Epithelial cell of esophagus (primary cell): ENCODE measurements at regions not wholly inside any gene's neighbourhood (a gene's known extent, or its start where the extent isn't known, plus 50 kb on each side); places are given as distances from the start of the nearest gene placed in this dataset.
A peak's percentile ranks its signal among the peaks of the same experiment; 100 is the strongest.

Experiments used
- DNase-seq: peaks from one replicate; pipeline ENCODE4 v3.0.0; 2010; ENCODE audit warnings: low read depth
- H3K4me3 ChIP-seq: 2 replicates; pipeline ENCODE4 v1.5.1; 2011; ENCODE audit warnings: mild to moderate bottlenecking, low read length, control low read depth
- CTCF ChIP-seq: IDR thresholded peaks from 2 replicates; pipeline ENCODE4 v1.5.1; 2011; ENCODE audit warnings: low read depth, mild to moderate bottlenecking, low read length, control low read depth, inconsistent platforms; ENCODE audit not compliant: insufficient read depth; ENCODE audit errors: missing control alignments

GRCh38 chr3:44104668-44105321 is 136.9 kb upstream of the TOPAZ1 start:
- no peak for TF ChIP-seq CTCF

GRCh38 chr3:44105571-44105970 is 136.1 kb upstream of the TOPAZ1 start:
- TF ChIP-seq CTCF = no peak
- no peak for DNase-seq

More at GRCh38 chr3:44104668-44105321, 136.9 kb upstream of the TOPAZ1 start:
- no peak overlapping the region for H3K4me3 ChIP-seq
- peak; percentile 96 for DNase-seq

GRCh38 chr3:44106756-44107155 is 134.9 kb upstream of the TOPAZ1 start:
- no peak for TF ChIP-seq CTCF
- peak; percentile 9 for DNase-seq
- no peak overlapping the region for H3K4me3 ChIP-seq

More at GRCh38 chr3:44105571-44105970, 136.1 kb upstream of the TOPAZ1 start:
- no peak overlapping the region for H3K4me3 ChIP-seq

- H3K4me3 ChIP-seq = no peak overlapping the region
- TF ChIP-seq CTCF = no peak
- DNase-seq = no peak
Observed at GRCh38 chr3:44108481-44108880, 133.2 kb upstream of the TOPAZ1 start.

- no peak for DNase-seq
- TF ChIP-seq CTCF = no peak
- no peak overlapping the region for H3K4me3 ChIP-seq
Observed at GRCh38 chr3:44109771-44110361, 131.8 kb upstream of the TOPAZ1 start.

- no peak for DNase-seq
- H3K4me3 ChIP-seq = no peak overlapping the region
- TF ChIP-seq CTCF = no peak
Observed at GRCh38 chr3:44110648-44111047, 131.0 kb upstream of the TOPAZ1 start.

GRCh38 chr3:44111482-44111881 is 130.2 kb upstream of the TOPAZ1 start:
- H3K4me3 ChIP-seq = no peak overlapping the region
- no peak for TF ChIP-seq CTCF
- DNase-seq = peak; percentile 41
